ENCODE measurements at regions not wholly inside any gene's neighbourhood (a gene's known extent, or its start where the extent isn't known, plus 50 kb on each side); places are given as distances from the start of the nearest gene placed in this dataset.

- TF ChIP-seq, protein P1, sequence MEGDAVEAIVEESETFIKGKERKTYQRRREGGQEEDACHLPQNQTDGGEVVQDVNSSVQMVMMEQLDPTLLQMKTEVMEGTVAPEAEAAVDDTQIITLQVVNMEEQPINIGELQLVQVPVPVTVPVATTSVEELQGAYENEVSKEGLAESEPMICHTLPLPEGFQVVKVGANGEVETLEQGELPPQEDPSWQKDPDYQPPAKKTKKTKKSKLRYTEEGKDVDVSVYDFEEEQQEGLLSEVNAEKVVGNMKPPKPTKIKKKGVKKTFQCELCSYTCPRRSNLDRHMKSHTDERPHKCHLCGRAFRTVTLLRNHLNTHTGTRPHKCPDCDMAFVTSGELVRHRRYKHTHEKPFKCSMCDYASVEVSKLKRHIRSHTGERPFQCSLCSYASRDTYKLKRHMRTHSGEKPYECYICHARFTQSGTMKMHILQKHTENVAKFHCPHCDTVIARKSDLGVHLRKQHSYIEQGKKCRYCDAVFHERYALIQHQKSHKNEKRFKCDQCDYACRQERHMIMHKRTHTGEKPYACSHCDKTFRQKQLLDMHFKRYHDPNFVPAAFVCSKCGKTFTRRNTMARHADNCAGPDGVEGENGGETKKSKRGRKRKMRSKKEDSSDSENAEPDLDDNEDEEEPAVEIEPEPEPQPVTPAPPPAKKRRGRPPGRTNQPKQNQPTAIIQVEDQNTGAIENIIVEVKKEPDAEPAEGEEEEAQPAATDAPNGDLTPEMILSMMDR (IDR thresholded peaks at IDR 0.05; ENCODE audit: insufficient read depth, low read length, poor library complexity, severe bottlenecking), result no peak
- no peak for TF ChIP-seq EZH2phosphoT487 (conservative IDR thresholded peaks at IDR 0.05; ENCODE audit: low read length)
Measured at GRCh38 chr12:98208816-98209215, 306.6 kb upstream of the TMPO start.
